NCI-H2196 (cell line): ENCODE measurements at regions not wholly inside any gene's neighbourhood (a gene's known extent, or its start where the extent isn't known, plus 50 kb on each side); places are given as distances from the start of the nearest gene placed in this dataset.
A peak's percentile ranks its signal among the peaks of the same experiment; 100 is the strongest.
"Not testable (repeated sequence)": the region's sequence is repeated elsewhere in the genome, so short reads cannot be mapped to it uniquely, and the experiment has no call there.

Experiments
- DNase-seq: peaks from one replicate; lab custom pipeline; 2025; ENCODE audit not compliant: unreplicated experiment; lab: John Stamatoyannopoulos, UW

DNA sequence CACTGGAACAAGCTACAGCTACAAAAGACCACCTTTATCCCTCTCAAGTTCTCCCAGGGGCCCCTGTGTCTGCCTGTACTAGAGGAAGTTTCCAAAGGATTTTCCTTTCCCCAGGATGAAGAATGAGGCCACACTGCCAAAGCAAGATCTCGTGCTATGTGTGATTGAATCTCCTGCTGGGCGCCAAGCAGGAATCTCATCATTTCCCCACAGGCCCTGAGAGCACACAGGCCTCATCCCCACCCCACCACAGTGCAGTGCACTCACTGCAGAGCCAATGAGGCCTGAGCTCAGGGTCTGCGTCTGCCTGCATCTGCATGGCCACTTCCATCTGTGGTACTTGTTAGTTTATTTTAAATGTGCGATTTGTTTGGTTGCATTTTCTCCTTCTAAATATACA is 387.4 kb upstream of the ASIC2 start:
- DNase-seq = no peak

GRCh38 chr17:33682599-33682998 is 389.5 kb upstream of the ASIC2 start:
- no peak for DNase-seq

DNA sequence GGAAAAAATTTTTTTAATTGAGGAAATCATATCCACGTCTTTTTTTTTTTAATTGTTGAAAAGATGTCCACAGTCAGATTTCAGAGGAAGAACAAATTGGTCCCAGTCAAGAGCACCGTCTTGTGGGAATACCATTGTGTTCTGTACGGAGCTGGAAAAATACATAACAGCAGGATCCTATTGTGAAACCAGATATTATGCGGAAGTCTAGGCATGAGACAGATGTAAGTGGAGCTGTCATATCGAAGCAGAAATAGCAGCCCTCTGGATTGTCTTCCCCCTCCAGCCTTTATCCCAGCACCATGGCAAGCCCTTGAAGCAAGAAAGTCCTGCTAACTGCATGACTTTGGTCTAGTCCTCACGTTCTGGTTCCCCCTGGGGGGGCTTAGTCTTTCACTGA is 391.6 kb upstream of the ASIC2 start:
- DNase-seq = no peak

- no peak for DNase-seq
These were observed 393.1 kb upstream of the ASIC2 start for GRCh38 chr17:33686171-33686570.

- DNase-seq = no peak
These were observed 394.7 kb upstream of the ASIC2 start for GRCh38 chr17:33687831-33688230.

DNA sequence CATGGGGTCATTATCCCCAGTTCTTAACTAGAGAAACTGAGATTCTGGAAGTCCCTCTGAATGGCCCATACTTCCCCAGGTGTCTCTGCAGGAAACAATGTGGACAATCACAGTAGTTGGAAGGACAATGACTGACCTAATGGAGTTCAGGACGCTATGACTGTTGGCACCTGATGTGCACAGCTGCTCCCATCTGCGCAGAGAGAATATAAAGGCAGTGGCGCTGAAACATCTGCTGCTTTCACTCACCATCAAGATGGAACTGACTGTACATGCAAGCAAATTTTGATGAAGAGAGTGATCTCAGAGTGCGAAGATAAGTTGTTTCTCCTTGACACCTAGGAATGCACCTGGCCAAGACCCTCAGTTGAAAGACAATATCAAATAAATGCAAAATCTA is 395.7 kb upstream of the ASIC2 start:
- DNase-seq = no peak

- no peak for DNase-seq
These were observed 396.6 kb upstream of the ASIC2 start for GRCh38 chr17:33689725-33690124.

- DNase-seq = no peak
These were observed 402.3 kb upstream of the ASIC2 start for GRCh38 chr17:33695431-33695830.

GRCh38 chr17:33696102-33696501 is 403.0 kb upstream of the ASIC2 start:
- DNase-seq = no peak

- no peak for DNase-seq
These were observed 404.5 kb upstream of the ASIC2 start for GRCh38 chr17:33697557-33697956.

DNA sequence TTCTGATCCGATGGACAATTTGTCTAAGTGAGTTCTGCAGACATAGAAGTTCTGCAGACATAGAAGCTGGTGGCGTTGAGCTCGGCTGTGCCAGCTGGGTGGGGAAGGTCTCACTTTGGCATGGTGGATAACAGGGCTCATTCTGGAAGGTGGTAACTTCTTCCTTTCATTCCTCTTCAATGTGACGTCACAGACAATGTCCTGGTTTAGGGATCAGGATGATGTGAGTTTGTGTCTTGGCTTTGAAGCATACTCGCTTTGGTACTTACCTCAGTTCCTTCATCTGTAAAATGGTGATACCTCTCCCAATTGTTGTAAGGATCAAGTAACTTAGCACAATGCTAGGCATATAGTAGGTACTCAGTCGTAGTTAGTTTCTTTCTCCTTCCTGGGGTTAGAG is 408.8 kb upstream of the ASIC2 start:
- no peak for DNase-seq

DNA sequence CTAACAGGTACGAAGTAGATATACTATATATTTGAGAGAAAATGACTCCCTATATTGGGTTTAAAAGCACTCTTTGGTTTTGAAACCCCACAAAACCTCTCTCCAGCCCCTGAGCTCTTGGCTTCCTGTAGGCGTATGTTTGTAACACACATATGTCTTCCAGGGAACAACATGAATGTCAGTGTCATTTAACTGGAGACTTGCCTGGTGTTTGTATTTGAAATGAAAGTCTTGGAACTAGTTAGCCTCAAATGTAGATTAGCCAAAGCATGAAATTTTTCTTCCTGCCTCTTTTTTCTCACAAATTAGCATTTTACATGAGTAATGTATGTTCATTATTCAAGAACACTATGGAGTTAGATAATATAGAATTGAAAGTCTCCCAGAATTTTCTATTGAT is 411.8 kb upstream of the ASIC2 start:
- DNase-seq = no peak

DNA sequence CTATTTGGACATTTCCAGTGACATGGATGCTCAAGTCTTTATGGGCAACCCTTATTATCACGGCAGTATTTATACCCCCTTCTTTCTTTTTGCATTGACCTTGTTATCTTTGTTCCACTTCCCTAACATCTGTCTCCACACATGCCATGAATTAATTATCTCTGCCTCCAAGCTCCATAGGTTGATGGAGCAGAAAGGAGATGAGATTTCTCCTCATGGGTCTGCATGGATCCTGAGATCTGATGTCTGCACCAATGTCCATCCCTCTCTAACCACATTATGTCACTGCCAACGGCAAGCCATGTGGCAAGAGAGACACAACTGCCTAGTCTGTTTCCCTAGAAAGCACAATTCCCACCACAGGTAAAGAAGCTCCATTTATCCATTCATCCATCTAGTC is 416.8 kb upstream of the ASIC2 start:
- DNase-seq = no peak

- DNase-seq = no peak
These were observed 419.0 kb upstream of the ASIC2 start for GRCh38 chr17:33712120-33712519.

DNA sequence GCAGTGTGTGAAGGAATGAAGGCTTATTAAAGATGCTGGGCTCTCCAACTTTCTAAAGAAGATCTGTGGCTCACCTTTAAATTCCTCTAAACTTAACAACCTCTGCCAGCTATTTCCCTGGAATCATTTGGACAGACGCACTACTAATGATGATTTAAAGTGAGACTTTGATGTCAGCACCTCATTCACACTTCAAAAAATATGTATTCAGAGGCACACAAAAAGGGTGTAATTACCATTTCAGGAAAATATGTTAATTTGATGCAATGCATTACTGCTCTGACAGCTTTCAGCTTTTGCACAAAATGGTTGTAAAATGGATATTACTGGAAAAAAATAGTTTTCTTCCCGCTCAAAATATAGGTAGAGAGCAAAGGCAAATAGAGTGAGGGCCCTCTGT is 423.9 kb upstream of the ASIC2 start:
- no peak for DNase-seq

DNA sequence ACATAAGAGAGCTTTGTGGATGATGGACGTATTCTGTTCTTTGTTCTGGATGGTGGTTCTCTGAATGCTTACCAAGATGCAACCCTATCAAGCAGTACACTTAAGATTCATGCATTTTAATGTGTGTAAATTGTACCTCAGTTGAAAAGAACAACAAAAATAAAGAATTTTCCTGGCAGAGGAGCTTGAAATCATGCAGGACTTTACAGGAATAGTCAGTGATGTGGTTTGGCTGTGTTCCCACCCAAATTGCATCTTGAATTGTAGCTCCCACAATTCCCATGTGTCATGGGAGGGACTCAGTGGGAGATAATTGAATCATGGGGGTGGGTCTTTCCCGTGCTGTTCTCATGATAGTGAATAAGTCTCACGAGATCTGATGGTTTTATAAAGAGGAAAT is 430.6 kb upstream of the ASIC2 start:
- DNase-seq = not testable (repeated sequence)

DNA sequence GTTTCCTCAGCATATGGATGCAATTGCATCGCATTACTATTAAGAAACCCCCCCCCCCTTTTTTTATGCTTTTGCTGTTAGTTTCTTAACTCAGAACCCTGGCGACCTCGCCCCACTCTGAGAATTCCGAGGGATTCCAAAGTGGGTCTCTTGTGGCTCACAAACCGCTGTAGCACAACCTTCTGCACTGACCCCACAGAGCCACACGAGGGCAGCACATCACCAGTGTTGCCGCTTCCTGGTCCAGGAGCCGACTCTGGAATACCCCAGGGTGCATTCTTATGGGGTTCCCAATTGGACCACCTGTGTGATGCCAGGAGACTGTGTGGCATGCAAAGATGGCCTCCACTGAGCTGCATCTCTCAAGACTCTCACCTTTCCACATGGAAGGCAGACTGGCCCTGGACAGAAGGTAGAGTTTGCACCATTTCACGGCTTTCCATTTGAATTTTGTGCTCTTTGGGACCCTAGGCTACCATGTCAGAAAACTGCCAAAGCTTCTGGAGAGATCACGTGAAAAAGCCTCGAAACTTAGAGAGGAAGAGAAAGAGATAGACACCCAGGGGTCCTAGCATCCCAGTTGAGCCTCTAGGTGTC is 432.7 kb upstream of the ASIC2 start:
- peak; percentile 13 for DNase-seq

DNA sequence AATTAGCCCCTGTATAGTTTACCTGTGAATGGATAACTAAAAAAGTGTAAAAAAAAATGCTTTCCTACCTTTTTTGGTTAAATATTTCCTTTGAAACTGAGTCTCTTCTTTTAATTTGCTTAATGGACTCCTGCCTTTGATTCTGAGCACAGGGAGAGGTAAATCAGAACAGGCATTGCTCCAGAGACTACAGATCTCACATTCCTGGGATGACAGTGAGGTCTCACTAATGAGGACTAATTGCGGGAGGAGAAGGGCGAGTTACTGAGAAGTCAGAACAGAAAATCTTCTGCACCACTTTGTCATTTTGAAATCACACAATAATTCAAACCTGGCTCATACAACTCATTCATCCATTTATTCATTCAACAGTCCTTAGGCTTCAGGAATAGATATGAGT is 437.0 kb upstream of the ASIC2 start:
- no peak for DNase-seq

- no peak for DNase-seq
These were observed 439.0 kb upstream of the ASIC2 start for GRCh38 chr17:33732116-33732515.

DNA sequence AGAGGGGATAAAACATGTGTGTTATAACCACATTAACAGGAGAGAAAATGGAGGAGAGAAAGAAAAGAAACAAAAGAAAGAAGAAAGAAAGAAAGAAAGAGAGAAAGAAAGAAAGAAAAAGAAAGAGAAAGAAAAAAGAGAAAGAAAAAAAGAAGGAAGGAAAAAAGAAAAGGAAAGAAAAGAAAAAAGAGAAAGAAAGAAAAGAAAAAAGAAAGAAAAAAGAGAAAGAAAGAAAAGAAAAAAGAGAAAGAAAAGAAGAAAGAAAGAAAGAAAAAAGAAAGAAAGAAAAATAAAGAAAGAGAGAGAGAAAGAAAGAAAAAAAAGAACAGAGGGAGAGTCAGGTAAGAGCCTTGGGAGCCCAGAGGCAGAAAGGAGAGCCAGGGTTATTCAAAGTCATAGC is 446.6 kb upstream of the ASIC2 start:
- no peak for DNase-seq

- no peak for DNase-seq
These were observed 452.1 kb upstream of the ASIC2 start for GRCh38 chr17:33745047-33745760.

GRCh38 chr17:33749171-33749570 is 456.1 kb upstream of the ASIC2 start:
- no peak for DNase-seq
